Activated CD8-positive, alpha-beta memory T cell treated with anti-CD3 and anti-CD28 coated beads for 48 hours (primary cell): ENCODE measurements at regions not wholly inside any gene's neighbourhood (a gene's known extent, or its start where the extent isn't known, plus 50 kb on each side); places are given as distances from the start of the nearest gene placed in this dataset.
"Not testable (repeated sequence)": the region's sequence is repeated elsewhere in the genome, so short reads cannot be mapped to it uniquely, and the experiment has no call there.

Experiments used
- DNase-seq, 3 experiments: peaks; one replicate each; pipeline ENCODE4 v3.0.0-alpha.2; 2020; ENCODE audit warnings: low read depth in 2 of 3, low spot score in 2 of 3

- DNase-seq: not testable (repeated sequence)
These were observed 194.2 kb upstream of the FBXL4 start for GRCh38 chr6:99141906-99142305.

- no peak for DNase-seq
These were observed 190.7 kb upstream of the FBXL4 start for GRCh38 chr6:99138445-99138844.

- DNase-seq: no peak
These were observed 189.6 kb upstream of the FBXL4 start for GRCh38 chr6:99137314-99137713.

GRCh38 chr6:99136488-99136887, 188.7 kb upstream of the FBXL4 start:
- DNase-seq: no peak

GRCh38 chr6:99132026-99132635, 184.4 kb upstream of the FBXL4 start:
- DNase-seq: no peak

GRCh38 chr6:99130897-99131873, 183.4 kb upstream of the FBXL4 start:
- DNase-seq: no peak

GRCh38 chr6:99129835-99130234, 182.1 kb upstream of the FBXL4 start:
- no peak for DNase-seq

GRCh38 chr6:99121748-99122147, 174.0 kb upstream of the FBXL4 start:
- DNase-seq: no peak

- no peak for DNase-seq
These were observed 172.9 kb upstream of the FBXL4 start for GRCh38 chr6:99120641-99121040.

GRCh38 chr6:99119109-99120031, 171.6 kb upstream of the FBXL4 start:
- DNase-seq: no peak

- DNase-seq: no peak
These were observed 167.1 kb upstream of the FBXL4 start for GRCh38 chr6:99114769-99115406.

GRCh38 chr6:99111590-99111989, 163.8 kb upstream of the FBXL4 start:
- no peak for DNase-seq

- DNase-seq: no peak
These were observed 162.3 kb upstream of the FBXL4 start for GRCh38 chr6:99110029-99110428.

GRCh38 chr6:99104218-99104617, 156.5 kb upstream of the FBXL4 start:
- no peak for DNase-seq

- no peak for DNase-seq
These were observed 151.5 kb upstream of the FBXL4 start for GRCh38 chr6:99099243-99099642.

GRCh38 chr6:99096170-99096569, 148.4 kb upstream of the FBXL4 start:
- no peak for DNase-seq

GRCh38 chr6:99093456-99094190, 145.9 kb upstream of the FBXL4 start:
- DNase-seq: no peak

GRCh38 chr6:99092461-99092860, 144.7 kb upstream of the FBXL4 start:
- DNase-seq: no peak

GRCh38 chr6:99091985-99092384, 144.2 kb upstream of the FBXL4 start:
- DNase-seq: no peak

GRCh38 chr6:99080191-99080590, 132.4 kb upstream of the FBXL4 start:
- no peak for DNase-seq
